ENCODE measurements at regions not wholly inside any gene's neighbourhood (a gene's known extent, or its start where the extent isn't known, plus 50 kb on each side); places are given as distances from the start of the nearest gene placed in this dataset.
"Not testable (repeated sequence)": the region's sequence is repeated elsewhere in the genome, so short reads cannot be mapped to it uniquely, and the experiment has no call there.

DNA sequence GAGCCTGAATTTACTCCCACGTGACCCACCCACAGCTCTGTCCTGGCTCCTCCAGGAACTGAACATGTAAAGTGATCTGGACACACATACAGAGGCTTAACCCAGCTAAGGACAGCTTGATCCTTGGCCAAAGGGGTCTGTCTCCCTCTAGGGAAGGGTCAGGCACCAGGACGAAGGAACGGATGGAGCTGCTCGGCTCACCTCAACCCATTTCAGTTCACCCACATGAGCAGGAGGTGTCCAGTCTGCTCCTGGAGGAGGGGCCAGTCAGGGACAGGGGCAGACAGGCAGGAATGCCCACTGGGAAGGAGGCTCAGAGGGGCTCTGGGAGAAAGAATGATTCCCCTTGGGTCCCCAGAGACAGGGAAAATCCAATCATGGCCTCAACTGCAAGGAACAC lies 567.2 kb downstream of the PTPRU start:
- DNase-seq (ENCODE audit: low spot score) (no peak), ATAC-seq (no peak)
- intact Hi-C loops (cut with DNase I): no loop called here

- intact Hi-C loops (cut with DNase I): no loop called here
- no peak for ATAC-seq
- no peak for DNase-seq (ENCODE audit: low spot score)
Observed at GRCh38 chr1:29802181-29803068, 566.1 kb downstream of the PTPRU start.

GRCh38 chr1:29801561-29801973 lies 565.2 kb downstream of the PTPRU start:
- ATAC-seq (no peak), DNase-seq (ENCODE audit: low spot score) (no peak)
- intact Hi-C loops (cut with DNase I): no loop called here

DNA sequence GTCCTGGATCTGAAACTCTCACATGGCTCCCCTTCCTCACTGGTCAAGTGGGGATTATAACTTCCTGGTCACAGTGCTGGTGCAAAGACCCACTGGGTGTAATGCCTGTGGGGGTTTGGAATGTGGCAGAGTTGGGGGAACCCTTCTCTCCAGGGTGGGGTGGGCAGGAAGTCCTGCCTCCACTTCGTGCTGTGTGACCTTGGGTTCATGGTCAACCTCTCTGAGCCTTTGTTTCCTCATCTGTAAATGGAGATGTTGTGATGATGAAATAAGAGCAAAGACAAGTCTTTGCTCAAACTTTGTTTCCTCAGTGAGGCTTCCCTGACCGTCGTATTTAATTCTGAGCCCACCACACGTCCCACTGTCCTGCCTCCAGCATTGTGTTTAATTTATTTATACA lies 564.7 kb downstream of the PTPRU start:
- ATAC-seq (no peak), DNase-seq (ENCODE audit: low spot score) (no peak)
- intact Hi-C loops (cut with DNase I): no loop called here

DNA sequence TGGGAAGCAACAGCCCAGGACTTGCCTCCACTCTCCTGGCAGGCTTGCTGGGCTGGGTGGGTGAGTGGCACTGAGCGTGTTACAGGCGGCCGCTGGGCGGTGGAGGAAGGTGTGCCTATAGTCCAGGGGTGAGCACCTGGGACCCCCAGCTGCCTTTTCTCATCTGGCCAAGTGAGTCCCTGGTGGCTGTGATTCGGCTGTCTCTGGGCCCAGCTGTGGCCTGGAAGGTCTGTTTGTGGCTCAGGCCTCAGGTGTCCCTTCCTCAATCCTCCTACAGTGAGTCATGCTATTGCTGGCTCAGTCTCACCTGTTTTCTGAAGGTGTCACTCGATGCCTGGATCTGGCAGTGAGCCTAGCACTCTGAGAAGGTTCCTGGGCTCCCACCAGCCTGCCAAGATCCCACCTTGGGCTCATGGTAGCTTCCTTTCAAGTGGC lies 564.2 kb downstream of the PTPRU start:
- DNase-seq (ENCODE audit: low spot score) (no peak), ATAC-seq (no peak)
- intact Hi-C loops (cut with DNase I): no loop called here

DNA sequence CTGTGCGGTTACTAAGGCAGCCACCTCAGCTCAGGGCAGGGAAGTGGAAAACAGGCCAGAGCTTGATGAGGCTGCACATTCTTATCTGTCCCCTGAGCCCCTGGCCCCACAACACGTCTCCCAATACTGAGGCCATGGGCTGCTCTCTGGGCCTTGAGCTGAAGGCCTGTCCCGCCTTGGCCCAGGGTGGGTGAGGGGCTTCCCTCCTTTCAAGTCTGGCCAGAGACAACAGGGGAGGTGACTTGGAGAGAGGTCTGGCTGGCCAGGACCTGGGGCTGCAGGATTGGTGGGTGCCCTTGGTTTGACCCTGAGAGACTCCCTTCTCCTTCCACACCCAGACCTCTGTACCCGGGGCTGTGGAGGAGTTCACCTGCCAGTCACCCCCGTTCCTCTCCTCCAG lies 563.8 kb downstream of the PTPRU start:
- ATAC-seq (no peak), DNase-seq (ENCODE audit: low spot score) (no peak)
- intact Hi-C loops (cut with DNase I): no loop called here

GRCh38 chr1:29798699-29799566 lies 562.6 kb downstream of the PTPRU start:
- intact Hi-C loops (cut with DNase I): no loop called here
- DNase-seq (ENCODE audit: low spot score) (no peak), ATAC-seq (no peak)

DNA sequence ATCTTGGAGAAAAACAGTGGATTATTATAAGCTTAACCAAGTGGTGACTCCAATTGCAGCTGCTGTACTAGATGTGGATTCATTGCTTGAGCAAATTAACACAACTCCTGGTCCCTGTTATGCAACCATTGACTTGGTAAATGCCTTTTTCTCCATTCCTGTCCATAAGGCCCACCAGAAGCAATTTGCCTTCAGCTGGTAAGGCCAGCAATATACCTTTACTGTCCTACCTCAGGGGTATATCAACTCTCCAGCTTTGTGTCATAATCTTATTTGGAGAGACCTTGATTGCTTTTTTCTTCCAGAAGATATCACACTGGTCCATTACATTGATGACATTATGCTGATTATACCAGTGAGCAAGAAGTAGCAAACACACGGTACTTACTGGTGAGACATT lies 560.8 kb downstream of the PTPRU start:
- DNase-seq (ENCODE audit: low spot score); ATAC-seq; intact Hi-C loops (cut with DNase I): not testable (repeated sequence)

DNA sequence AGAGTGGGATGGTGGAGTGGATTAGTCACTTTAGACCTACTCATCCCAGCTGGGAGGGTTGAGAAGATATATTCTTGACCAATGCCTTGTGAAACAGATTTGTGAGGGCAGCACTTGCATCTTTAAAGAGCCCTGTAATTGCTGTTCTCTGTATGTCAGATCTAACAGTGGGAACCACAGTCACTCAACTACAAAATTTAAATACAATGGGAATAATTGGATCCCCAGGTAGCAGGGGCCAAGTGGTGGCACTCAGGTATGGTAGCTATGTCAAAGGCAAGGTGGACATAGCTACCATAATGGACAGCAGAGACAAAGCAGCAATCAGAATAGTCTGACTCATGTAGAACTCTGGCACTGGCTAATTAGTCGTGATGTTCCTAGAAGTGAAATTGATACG lies 559.6 kb downstream of the PTPRU start:
- intact Hi-C loops (cut with DNase I); DNase-seq (ENCODE audit: low spot score); ATAC-seq: not testable (repeated sequence)

DNA sequence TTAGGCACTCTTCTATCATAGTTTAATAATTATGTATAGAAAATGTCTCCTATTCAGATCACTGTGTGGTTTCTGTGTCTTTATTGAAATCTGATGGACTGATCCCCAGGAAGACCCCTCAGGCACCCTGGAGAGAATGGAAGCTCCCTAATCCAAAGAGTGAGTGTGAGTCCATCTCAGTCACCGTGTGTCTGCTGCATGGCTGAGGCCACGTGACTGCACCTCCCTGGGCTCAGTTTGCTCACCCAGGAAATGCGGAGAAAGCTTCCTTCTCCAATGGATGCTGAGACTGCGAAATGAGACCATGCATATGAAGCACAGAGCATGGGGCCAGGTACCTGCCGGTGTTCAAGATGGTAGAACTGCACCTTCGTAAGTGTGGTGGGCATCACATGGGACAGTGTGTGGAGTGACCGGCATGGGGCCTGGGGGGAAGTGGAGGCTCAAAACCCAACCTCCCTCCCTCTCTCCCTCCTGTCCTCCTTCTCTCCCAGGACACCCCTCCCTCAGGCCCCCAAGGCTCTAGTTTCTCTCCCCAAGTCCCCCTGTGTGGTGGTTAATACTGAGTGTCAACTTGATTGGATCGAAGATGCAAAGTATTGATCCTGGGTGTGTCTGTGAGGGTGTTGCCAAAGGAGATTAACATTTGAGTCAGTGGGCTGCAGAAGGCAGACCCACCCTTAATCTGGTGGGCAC lies 557.5 kb downstream of the PTPRU start:
- DNase-seq (ENCODE audit: low spot score) (no peak), ATAC-seq (no peak)
- intact Hi-C loops (cut with DNase I): no loop called here

DNA sequence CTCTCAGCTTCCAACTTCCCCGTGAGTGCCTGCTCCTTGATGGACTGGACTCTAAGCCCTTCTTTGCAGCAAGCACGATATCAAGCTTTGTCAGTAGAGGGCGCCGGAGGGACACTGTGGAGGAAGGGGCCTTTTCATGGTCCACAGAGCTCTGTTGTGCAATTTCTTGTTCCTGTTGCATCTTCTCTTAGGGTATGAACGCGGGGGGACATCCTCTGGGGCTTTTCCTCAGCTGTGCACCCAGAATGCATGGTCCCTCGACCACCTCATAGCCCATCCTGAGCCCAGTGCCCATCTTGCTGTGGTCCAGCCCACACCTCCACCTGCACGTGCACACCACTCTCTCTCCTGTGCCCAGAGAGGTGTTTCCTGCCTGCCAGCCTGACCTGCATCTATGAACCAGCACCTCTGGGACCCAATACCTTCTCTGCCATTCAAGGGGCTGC lies 556.8 kb downstream of the PTPRU start:
- intact Hi-C loops (cut with DNase I): no loop called here
- peak; percentile 87 for DNase-seq (ENCODE audit: low spot score)
- ATAC-seq: peak; percentile 56

- no peak for ATAC-seq
- no peak for DNase-seq (ENCODE audit: low spot score)
- intact Hi-C loops (cut with DNase I): no loop called here
Observed at GRCh38 chr1:29789910-29790247, 553.6 kb downstream of the PTPRU start.

GRCh38 chr1:29789221-29789909 lies 553.0 kb downstream of the PTPRU start:
- DNase-seq (ENCODE audit: low spot score) (no peak), ATAC-seq (no peak)
- intact Hi-C loops (cut with DNase I): no loop called here

- intact Hi-C loops (cut with DNase I): no loop called here
- ATAC-seq: no peak
- no peak for DNase-seq (ENCODE audit: low spot score)
Observed at GRCh38 chr1:29786791-29787732, 550.7 kb downstream of the PTPRU start.

GRCh38 chr1:29786195-29786594 lies 549.9 kb downstream of the PTPRU start:
- no peak for DNase-seq (ENCODE audit: low spot score)
- intact Hi-C loops (cut with DNase I): no loop called here
- no peak for ATAC-seq

GRCh38 chr1:29785554-29785953 lies 549.2 kb downstream of the PTPRU start:
- intact Hi-C loops (cut with DNase I): no loop called here
- ATAC-seq (no peak), DNase-seq (ENCODE audit: low spot score) (no peak)

DNA sequence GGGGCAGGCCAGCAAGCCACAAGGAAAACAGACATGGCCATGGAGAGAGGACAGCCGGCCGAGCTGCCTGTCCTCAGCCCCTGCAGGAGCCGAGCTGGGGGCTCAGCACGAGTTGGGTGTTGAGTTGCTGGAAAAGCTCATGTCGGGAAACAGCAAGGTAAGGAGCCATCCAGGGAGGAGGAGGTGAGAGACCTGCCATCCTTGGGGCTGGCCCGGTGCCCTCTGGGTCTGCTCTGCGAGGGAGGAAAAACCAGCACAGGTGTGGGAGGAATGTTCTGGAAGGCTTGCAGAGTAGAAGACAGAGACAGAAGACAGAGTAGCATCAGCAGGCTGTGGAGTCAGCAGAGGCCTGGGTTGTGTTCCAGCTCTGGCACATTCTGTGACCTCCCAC lies 548.8 kb downstream of the PTPRU start:
- ATAC-seq (no peak), DNase-seq (ENCODE audit: low spot score) (no peak)
- intact Hi-C loops (cut with DNase I): no loop called here

All from sciatic nerve (tissue), 2 donors.